ENCODE measurements at regions not wholly inside any gene's neighbourhood (a gene's known extent, or its start where the extent isn't known, plus 50 kb on each side); places are given as distances from the start of the nearest gene placed in this dataset.
"Not testable (repeated sequence)": the region's sequence is repeated elsewhere in the genome, so short reads cannot be mapped to it uniquely, and the experiment has no call there.

DNA sequence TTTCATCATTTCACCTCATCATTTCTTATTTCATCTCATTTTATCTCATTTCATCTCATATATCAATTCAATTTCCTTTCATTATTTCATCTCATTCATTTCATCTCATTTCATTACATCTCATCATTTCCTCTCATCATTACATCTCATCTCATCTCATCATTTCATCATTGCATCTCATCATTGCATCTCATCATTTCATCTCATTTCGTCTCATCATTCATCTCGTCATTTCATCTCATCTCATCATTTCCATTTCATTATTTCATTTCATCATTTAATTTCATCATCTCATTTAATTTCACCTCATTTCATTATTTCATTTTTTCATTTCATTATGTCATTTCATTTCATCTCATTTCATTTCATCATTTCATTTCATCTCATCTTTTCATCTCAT lies 168.5 kb upstream of the FAM72C start:
- in situ Hi-C loops (cut with HindIII; ENCODE audit: low pct_ligation_motif_present, low pct_unique_long_range_greater_than_20kb, low sequenced_read_pairs); DNase-seq: not testable (repeated sequence)

DNA sequence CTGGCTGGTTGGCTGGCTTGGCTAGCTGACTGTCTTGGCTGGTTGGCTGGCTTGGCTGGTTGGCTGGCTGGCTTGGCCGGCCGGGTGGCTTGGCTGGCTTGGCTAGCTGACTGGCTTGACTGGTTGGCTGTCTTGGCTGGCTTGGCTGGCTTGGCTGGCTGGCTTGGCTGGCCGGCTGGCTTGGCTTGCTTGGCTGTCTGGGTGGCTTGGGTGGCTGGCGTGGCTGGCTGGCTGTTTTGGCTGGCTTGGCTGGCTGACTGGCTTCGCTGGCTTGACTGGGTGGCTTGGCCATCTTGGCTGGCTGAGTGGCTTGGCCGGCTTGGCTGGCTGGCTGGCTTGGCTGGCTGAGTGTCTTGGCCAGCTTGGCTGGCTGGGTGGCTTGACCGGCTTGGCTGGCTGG lies 133.2 kb upstream of the FAM72C start:
- DNase-seq; in situ Hi-C loops (cut with HindIII; ENCODE audit: low pct_ligation_motif_present, low pct_unique_long_range_greater_than_20kb, low sequenced_read_pairs): not testable (repeated sequence)

DNA sequence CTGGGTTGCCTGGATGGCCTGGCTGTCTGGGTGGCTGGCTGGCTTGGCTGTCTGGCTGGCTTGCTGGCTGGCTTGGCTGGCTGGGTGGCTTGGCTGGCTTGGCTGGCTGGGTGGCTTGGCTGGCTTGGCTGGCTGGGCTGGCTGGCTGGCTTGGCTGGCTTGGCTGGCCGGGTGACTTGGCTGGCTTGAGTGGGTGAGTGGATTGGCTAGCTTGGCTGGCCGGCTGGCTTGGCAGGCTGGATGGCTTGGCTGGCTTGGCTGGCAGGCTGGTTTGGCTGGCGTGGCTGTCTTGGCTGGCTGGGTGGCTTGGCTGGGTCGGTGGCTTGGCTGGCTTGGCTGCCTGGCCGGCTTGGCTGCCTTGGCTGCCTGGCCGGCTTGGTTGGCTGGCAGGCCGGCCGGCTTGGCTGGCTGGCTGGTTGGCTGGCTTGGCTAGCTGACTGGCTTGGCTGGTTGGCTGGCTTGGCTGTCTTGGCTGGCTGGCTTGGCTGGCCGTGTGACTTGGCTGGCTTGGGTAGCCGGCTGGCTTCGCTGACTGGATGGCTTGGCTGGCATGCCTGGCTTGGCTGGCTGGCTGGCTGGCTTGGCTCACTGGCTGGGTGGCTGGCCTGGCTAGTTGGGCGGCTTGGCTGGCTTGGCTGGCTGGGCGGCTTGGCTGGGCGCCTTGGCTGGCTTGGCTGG lies 132.4 kb upstream of the FAM72C start:
- peak; percentile 25 for DNase-seq
- in situ Hi-C loops (cut with HindIII; ENCODE audit: low pct_ligation_motif_present, low pct_unique_long_range_greater_than_20kb, low sequenced_read_pairs): not testable (repeated sequence)

DNA sequence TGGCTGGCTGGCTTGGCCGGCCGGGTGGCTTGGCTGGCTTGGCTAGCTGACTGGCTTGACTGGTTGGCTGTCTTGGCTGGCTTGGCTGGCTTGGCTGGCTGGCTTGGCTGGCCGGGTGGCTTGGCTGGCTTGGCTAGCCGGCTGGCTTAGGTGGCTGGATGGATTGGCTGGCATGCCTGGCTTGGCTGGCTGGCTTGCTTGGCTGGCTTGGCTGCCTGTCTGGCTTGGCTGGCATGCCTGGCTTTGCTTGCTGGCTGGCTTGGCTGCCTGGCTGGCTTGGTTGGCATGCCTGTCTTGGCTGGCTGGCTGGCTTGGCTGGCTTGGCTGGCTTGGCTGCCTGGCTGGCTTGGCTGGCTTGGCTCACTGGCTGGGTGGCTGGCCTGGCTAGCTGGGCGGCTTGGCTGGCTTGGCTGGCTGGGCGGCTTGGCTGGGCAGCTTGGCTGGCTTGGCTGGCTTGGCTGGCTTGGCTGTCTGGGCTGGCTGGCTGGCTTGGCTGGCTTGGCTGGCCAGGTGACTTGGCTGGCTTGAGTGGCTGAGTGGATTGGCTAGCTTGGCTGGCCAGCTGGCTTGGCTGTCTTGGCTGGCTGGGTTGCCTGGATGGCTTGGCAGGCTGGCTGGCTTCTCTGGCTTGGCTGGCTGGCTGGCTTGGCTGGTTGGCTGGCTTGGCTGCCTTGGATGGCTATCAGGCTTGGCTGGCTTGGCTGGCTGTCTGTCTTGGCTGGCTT lies 131.5 kb upstream of the FAM72C start:
- DNase-seq; in situ Hi-C loops (cut with HindIII; ENCODE audit: low pct_ligation_motif_present, low pct_unique_long_range_greater_than_20kb, low sequenced_read_pairs): not testable (repeated sequence)

DNA sequence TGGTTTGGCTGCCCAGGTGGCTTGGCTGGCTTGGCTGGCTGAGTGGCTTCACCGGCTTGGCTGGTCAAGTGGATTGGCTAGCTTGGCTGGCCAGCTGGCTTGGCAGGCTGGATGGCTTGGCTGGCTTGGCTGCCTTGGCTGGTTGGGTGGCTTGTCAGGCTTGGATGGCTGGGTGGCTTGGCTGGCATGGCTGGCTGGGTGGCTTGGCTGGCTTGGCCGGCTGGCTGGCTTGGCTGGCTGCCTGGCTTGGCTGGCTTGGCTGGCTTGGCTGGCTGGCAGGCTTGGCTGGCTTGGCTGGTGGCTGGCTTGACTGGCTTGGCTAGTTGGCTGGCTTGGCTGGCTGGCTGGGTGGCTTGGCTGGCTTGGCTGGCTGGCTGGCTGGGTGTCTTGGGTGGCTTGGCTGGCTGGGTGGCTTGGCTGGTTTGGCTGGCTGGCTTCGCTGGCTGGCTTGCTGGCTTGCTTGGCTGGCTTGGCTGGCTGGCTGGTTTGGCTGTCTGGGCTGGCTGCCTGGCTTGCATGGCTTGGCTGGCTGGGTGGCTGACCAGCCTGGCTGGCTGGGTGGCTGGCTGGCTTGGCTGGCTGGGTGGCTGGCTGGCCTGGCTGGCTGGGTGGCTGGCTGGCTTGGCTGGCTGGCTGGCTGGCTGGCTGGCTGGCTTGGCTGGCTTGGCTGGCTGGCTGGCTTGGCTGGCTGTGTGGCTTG lies 130.4 kb upstream of the FAM72C start:
- DNase-seq; in situ Hi-C loops (cut with HindIII; ENCODE audit: low pct_ligation_motif_present, low pct_unique_long_range_greater_than_20kb, low sequenced_read_pairs): not testable (repeated sequence)

GRCh38 chr1:144101397-144102045 lies 129.7 kb upstream of the FAM72C start:
- no peak for DNase-seq
- in situ Hi-C loops (cut with HindIII; ENCODE audit: low pct_ligation_motif_present, low pct_unique_long_range_greater_than_20kb, low sequenced_read_pairs): no loop called here

DNA sequence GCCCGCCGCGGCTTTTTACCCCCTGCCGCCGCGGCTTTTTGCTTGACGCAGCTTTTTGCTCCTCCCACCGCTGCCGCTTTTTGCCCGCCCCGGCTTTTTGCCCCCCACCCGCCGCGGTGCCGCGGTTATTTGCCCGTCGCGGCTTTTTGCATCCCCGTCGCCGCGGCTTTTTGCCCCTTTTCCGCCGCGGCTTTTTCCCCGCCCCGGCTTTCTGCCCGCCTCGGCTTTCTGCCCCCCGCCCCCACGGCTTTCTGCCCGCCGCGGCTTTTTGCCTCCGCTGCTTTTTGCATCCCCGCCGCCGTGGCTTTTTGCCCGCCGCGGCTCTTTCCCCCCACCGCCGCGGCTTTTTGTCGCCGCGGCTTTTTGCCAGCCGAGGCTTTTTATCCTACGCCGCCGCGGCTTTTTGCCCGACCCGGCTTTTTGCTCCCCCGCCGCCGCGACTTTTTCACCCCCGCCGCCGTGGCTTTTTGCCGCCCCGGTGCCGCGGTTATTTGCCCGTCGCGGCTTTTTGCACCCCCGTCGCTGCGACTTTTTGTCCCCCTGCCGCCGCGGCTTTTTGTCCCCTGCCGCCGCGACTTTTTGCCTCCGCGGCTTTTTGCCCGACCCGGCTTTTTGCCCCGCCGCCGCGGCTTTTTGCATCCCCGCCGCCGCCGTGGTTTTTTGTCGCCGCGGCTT lies 105.5 kb upstream of the FAM72C start:
- DNase-seq: peak; percentile 78
- in situ Hi-C loops (cut with HindIII; ENCODE audit: low pct_ligation_motif_present, low pct_unique_long_range_greater_than_20kb, low sequenced_read_pairs): not testable (repeated sequence)

- peak; percentile 4 for DNase-seq
- in situ Hi-C loops (cut with HindIII; ENCODE audit: low pct_ligation_motif_present, low pct_unique_long_range_greater_than_20kb, low sequenced_read_pairs): not testable (repeated sequence)
Measured at GRCh38 chr1:144076646-144077045, 104.9 kb upstream of the FAM72C start.

DNA sequence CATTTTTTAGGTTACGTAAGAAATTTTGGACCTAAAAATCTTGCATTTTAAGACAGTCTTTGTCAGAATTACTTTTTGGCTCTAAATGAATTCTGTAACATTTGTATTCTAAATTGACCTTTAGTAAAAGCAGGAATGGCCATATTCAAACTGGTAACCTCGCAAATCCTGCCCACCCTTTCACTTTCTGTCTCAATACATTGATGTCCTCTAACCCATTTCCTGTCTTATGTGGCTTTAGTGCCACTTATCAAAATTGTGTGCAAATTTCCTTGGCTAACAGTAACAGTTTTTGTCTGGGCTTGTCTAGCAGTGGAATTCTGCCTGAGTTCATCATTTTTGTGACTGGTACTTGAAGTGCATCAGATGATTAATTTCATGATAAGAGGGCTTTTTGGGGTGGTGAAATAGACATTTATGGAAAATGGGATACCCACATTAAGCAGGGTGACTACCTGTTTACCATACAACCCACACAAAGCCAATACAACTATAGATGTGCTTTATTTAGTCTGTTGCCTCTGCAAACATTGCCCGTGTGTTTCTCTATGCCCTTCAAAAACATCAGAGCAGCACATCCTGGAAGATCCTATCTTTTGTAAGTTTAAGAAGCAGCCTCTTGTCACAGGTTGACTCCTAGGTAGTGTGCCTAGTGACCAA lies 98.7 kb upstream of the FAM72C start:
- in situ Hi-C loops (cut with HindIII; ENCODE audit: low pct_ligation_motif_present, low pct_unique_long_range_greater_than_20kb, low sequenced_read_pairs); DNase-seq: not testable (repeated sequence)

- in situ Hi-C loops (cut with HindIII; ENCODE audit: low pct_ligation_motif_present, low pct_unique_long_range_greater_than_20kb, low sequenced_read_pairs); DNase-seq: not testable (repeated sequence)
Measured at GRCh38 chr1:144067042-144067441, 95.3 kb upstream of the FAM72C start.

DNA sequence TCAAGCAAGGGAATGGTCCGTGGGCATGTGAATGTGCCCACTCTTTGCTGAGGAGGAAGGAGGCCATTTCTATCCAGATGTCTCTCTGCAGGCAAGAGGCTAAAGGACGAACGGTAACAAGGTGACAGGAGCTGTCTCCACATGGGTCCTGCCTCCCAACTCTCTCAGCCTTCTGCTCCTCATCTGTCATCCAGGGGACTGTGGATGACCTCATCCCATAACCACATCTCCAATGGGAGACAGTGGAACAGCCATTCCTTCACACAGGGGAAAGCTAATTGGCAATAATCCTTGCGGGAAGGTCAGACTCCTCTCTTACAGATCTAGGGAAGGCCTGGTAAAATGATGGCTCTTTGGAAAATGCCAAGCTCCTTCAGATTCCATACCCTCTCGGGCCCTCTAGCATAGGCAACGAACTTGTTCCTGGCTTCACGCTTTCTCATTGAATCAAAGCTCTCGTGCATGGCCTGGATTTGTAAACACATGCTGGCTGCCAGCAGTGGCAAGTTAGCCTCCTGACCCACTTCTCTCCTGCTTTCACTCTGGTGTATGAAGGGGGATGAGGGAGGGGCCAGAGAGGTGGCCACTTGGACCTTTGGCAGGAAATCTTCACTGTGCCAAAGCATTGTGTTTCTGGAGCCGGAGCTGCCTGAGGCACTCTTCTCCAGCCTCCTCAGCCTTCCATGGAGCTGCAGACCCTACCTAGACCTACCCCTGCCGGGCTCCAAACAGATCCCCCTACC lies 94.5 kb upstream of the FAM72C start:
- in situ Hi-C loops (cut with HindIII; ENCODE audit: low pct_ligation_motif_present, low pct_unique_long_range_greater_than_20kb, low sequenced_read_pairs): not testable (repeated sequence)

DNA sequence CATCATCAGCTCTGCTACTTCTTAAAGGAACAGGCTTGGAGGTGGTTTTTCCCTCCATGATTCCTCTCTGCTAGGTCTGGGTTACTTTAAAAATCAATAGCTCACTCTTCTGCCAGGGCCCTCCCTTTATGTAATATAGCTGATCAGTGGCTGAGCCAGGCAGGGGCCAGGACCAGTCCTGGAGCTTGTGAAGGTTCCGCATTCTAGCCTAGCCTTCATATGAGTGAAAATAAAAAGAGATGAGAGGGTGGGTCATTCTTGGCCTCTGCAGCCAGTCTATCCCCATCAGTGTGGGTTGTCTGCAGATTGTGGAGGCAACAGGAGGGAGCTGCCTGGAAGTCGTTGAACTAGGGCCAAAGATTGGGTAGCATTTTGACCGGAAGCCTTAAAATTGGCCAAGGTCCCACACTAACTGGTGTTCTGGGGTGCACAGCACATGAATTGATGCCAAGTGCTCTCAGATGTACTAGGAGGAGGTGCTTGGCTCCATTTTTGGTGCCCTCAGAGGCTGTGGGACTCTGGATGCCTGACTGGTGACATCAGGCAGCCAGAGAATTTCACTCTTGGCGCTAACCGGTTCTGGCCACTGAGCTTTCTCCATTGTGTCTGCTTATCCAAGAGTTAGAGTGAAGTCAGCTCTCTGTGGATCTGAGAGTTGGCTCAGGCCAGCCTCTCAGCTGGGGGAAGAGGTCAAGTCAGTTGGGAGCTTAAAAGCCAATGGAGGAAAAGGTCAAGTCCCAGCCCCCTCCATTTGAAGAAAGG lies 93.7 kb upstream of the FAM72C start:
- in situ Hi-C loops (cut with HindIII; ENCODE audit: low pct_ligation_motif_present, low pct_unique_long_range_greater_than_20kb, low sequenced_read_pairs); DNase-seq: not testable (repeated sequence)

More for the DNA sequence above, 94.5 kb upstream of the FAM72C start:
- DNase-seq: not testable (repeated sequence)

DNA sequence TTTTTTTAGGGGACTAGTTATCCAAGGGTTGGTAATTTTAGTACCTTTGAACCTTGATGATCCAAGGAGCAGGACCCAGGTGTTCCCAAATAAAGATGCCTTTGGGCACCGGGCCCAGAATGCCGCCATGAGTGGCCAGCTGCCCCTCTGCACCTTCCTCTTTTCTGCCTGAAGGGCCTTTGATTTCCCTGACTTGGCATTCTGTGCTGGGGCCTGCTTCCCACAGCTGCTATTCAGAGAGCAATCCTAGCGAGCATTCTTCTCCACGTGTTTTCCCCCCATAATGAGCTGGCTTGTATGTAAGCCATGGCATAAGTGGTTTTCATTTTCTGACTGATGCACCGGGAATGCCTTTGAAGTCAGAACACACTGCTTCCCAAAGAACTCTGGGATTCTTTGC lies 77.6 kb upstream of the FAM72C start:
- in situ Hi-C loops (cut with HindIII; ENCODE audit: low pct_ligation_motif_present, low pct_unique_long_range_greater_than_20kb, low sequenced_read_pairs); DNase-seq: not testable (repeated sequence)

GRCh38 chr1:144046645-144047044 lies 74.9 kb upstream of the FAM72C start:
- in situ Hi-C loops (cut with HindIII; ENCODE audit: low pct_ligation_motif_present, low pct_unique_long_range_greater_than_20kb, low sequenced_read_pairs); DNase-seq: not testable (repeated sequence)

DNA sequence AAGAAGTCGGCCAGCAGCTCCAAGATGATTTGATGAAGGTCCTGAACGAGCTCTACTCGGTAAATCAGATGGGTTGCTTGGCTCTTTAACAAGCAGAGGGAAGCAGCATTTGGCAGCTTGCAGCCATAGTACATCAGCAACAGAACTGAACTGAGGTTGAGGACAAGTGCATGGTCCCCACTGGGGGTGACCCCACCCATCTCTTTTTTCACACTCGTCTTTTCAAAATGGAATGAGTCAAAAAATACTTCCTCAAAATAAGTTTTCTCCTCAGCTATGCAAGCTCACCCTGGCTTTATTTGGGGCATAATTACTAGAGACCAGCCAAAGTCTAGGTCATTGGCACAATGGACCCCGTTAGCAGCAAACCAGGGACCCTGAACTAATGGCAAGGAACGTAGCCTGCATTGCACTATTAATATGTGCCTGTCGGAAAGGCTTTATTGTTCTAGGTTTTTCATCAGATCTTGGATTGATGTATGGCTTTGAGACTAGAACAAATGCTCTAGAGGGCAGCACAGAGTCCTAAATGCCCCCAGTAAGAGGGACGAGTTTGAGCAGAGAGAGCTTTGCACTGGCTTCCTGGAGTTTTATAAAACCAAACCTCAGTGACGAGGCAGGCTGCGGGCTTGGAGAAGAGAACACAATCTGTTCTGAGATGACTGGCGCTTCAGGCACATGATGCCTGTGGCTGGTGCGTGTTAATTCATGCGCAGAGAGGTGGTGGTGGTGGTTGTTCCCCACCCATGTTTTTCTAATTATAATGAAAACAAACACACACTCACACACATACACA lies 74.2 kb upstream of the FAM72C start:
- peak; percentile 65 for DNase-seq

DNA sequence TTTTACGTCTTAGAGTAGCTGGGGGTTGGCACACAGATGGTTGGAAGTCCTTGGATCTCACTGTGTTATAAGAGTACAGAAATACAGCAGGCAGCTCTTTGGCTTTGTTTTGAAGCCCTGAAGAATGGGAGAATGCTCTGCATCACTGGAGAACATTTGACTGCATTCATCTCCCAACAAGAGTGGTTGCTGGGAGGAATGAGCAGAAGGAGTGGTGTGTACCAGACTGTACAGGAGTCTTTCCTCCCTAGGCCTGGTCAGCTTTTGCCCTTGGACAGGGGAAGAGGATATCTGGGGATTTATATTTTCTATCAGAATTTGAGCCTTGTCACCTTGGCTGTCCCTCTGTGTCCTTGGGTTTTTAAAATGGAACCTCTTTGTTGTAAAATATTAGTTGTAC lies 70.5 kb upstream of the FAM72C start:
- in situ Hi-C loops (cut with HindIII; ENCODE audit: low pct_ligation_motif_present, low pct_unique_long_range_greater_than_20kb, low sequenced_read_pairs): not testable (repeated sequence)

More for the DNA sequence above, 74.2 kb upstream of the FAM72C start:
- in situ Hi-C loops (cut with HindIII; ENCODE audit: low pct_ligation_motif_present, low pct_unique_long_range_greater_than_20kb, low sequenced_read_pairs): not testable (repeated sequence)

More for the DNA sequence above, 70.5 kb upstream of the FAM72C start:
- not testable (repeated sequence) for DNase-seq
